ENCODE measurements at regions not wholly inside any gene's neighbourhood (a gene's known extent, or its start where the extent isn't known, plus 50 kb on each side); places are given as distances from the start of the nearest gene placed in this dataset.

- intact Hi-C loops (cut with DNase I), result no loop called here
- Histone ChIP-seq H3K36me3 (replicated peaks in 1 of 2) (no peaks in the 10 kb centered on the region), H3K27me3 (no peaks in the 10 kb centered on the region), H3K9me3 (replicated peaks in 1 of 3) (no peaks in the 10 kb centered on the region), H3K4me1 (replicated peaks in 1 of 2) (peaks cover 7 to 32% of the 10 kb centered on the region in 2 donors), H3K4me3 (no peak overlapping the region), H3K27ac (peak overlapping the region; percentile 41 to 81 (median 75))
- 22 to 34% (median 31%) methylated on average over 2 of the region's 2 CpGs for WGBS, 4 donors
- peak in 3 of 7 donors; percentile 14 to 26 (median 17) for DNase-seq
- no peak for TF ChIP-seq POLR2A (IDR thresholded peaks at IDR 0.05)
- no peak for TF ChIP-seq CTCF (IDR thresholded peaks at IDR 0.05)
These were observed 83.5 kb upstream of the FNDC3A start for GRCh38 chr13:48892053-48892687.

GRCh38 chr13:48892688-48893075 is 83.0 kb upstream of the FNDC3A start:
- H3K27ac ChIP-seq, result peak overlapping the region; percentile 41 to 81 (median 75)
- WGBS, 4 donors, result 43 to 55% (median 45%) methylated on average over 3 of the region's 3 CpGs
- intact Hi-C loops (cut with DNase I), result no loop called here
- no peak overlapping the region for H3K4me3 ChIP-seq
- DNase-seq, result no peak
- H3K4me1 ChIP-seq (replicated peaks in 1 of 2), result peaks cover 7 to 32% of the 10 kb centered on the region in 2 donors
- no peaks in the 10 kb centered on the region for H3K36me3 ChIP-seq (replicated peaks in 1 of 2)
- TF ChIP-seq POLR2A (IDR thresholded peaks at IDR 0.05), result no peak
- no peak for TF ChIP-seq CTCF (IDR thresholded peaks at IDR 0.05)
- no peaks in the 10 kb centered on the region for H3K9me3 ChIP-seq (replicated peaks in 1 of 3)
- no peaks in the 10 kb centered on the region for H3K27me3 ChIP-seq

- Histone ChIP-seq H3K4me3 (no peak overlapping the region), H3K36me3 (replicated peaks in 1 of 2) (no peaks in the 10 kb centered on the region), H3K27ac (no peak overlapping the region), H3K9me3 (replicated peaks in 1 of 3) (no peaks in the 10 kb centered on the region), H3K27me3 (no peaks in the 10 kb centered on the region), H3K4me1 (replicated peaks in 1 of 2) (peaks cover 0 to 17% of the 10 kb centered on the region in 2 donors)
- intact Hi-C loops (cut with DNase I), result no loop called here
- no peak for DNase-seq
- TF ChIP-seq POLR2A (IDR thresholded peaks at IDR 0.05) (no peak), CTCF (IDR thresholded peaks at IDR 0.05) (no peak)
These were observed 79.4 kb upstream of the FNDC3A start for GRCh38 chr13:48896312-48896711.

- TF ChIP-seq CTCF (IDR thresholded peaks at IDR 0.05) (no peak), POLR2A (IDR thresholded peaks at IDR 0.05) (no peak)
- intact Hi-C loops (cut with DNase I), result no loop called here
These were observed 73.9 kb upstream of the FNDC3A start for GRCh38 chr13:48901781-48902180.

More at GRCh38 chr13:48901781-48902180, 73.9 kb upstream of the FNDC3A start:
- H3K27me3 ChIP-seq, result no peaks in the 10 kb centered on the region
- DNase-seq, result no peak
- no peaks in the 10 kb centered on the region for H3K9me3 ChIP-seq (replicated peaks in 1 of 3)
- H3K4me3 ChIP-seq, result no peak overlapping the region
- H3K4me1 ChIP-seq (replicated peaks in 1 of 2), result no peaks in the 10 kb centered on the region
- no peak overlapping the region for H3K27ac ChIP-seq
- no peaks in the 10 kb centered on the region for H3K36me3 ChIP-seq (replicated peaks in 1 of 2)
